Left kidney (tissue), 1 donor: ENCODE measurements at regions not wholly inside any gene's neighbourhood (a gene's known extent, or its start where the extent isn't known, plus 50 kb on each side); places are given as distances from the start of the nearest gene placed in this dataset.

Experiments
- DNase-seq: peaks from one replicate; pipeline ENCODE4 v3.0.0-alpha.2; 2013

DNA sequence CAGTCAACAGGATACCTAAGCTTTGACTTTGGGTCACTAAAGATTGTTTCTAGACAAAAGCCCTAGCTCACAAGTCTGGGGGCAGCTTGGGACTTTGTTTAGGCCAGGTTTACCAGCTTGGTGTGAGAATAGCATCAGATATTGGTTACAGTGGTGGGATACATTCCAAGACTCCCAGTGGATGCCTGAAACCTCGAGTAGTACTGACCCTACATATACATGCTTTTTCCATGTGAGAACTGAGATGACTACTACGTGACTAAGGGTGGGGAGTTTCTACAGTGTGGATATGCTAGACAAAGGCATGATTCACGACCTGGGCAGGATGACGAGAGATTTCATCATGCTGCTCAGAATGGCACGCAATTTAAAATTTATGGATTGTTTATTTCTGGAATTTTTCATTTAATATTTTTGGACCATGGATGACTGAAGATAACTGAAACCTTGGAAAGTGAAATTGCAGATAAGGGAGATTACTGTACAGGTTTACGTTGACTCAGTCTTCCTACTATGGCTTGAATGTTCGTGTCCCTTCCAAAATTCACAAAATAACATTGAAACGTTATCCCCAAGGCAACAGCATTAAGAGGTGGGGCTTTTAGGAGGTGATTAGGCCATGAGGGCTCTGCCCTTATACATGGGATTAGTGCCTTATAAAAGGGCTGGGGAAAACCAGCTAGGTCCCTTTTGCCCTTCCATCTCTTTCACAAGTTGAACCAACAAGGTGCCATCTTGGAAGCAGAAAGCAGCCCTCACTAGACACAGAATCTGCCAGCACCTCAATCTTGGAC, 50.2 kb upstream of the CTAGE1 start:
- DNase-seq = no peak

- DNase-seq = no peak
Measured at GRCh38 chr18:22468554-22468891, 50.8 kb upstream of the CTAGE1 start.

GRCh38 chr18:22469061-22469734, 51.5 kb upstream of the CTAGE1 start:
- DNase-seq = no peak

DNA sequence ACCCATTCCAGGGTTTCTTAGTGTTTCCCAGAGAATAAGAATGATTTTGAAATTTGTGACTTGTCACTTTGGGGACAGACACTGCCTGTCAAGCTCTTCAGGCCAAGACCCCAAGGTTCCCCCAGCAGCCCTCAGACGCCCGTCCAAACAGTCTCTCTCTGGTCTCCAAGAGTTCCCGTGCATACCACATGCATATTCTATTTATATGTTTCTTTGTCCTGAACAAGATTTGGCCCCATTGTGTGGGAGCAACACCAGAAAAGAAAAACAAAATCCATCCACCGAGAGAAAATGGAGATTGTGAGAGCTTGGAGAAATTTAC, 52.2 kb upstream of the CTAGE1 start:
- DNase-seq = no peak

DNA sequence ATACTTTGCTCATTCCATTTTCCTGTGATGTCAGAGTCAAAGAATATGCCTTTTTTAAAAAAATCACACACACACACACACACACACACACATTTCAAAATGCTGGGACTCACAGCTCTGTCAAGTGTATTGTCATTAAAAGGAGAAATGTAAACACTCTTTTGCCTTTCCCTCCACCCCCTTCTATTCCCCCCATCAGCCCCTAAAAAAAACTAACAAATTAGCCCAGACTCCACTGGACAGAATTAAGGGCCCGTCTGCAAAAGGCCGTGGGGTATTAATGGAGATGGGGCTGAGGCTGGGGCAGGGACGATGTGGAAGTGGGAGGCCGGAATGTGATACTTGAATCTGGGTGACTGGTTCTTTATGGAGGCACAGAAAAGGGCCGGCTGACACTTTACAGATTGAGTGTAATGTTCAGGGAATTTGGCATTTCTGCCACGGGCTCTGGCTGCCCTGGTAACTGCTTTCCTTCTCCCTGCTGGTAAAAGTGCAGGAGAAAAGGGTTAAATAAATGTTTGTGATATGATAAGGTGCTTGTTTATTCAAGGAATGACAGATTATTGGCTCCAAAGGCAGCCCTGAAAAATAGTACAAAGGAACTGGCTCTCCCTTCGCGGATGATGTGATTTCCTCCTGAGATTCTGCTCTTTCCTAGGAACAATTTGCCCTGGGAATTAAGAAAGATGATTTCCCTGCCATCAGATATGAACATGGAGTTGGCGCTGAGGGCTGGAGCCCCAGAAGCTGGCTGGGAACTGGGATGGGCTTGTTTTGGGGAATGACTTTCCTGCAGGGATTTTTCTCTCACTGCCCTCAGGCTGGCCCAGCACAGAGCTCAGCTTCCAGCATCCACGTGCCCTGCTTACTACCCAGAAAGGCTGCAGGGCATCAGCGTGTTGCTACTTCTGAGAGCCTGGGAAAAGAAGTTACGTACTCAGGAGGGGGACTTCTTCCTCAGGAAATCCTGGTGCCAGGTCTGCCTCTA, 52.8 kb upstream of the CTAGE1 start:
- DNase-seq = no peak

GRCh38 chr18:22471546-22472131, 53.9 kb upstream of the CTAGE1 start:
- no peak for DNase-seq

DNA sequence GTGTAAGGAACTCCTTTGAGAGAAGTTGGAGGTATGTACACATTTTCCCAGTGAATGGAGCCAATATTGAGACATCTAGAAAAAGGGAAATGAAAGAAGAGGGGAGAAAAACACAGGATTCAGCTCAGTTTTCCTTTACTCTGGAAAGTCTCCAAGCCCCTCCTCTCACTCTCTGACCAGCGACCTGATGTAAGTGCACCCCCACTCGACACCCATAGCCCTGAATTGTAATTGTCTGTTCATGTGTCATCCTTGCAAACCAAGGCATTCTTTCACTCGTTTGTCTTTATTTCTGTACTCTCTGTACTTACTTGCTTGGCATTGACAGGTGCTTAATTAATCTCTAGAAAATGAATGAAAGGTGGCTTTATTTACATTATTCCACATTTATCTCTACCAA, 55.7 kb upstream of the CTAGE1 start:
- DNase-seq = no peak

- DNase-seq = no peak
Measured at GRCh38 chr18:22475426-22476100, 57.8 kb upstream of the CTAGE1 start.

DNA sequence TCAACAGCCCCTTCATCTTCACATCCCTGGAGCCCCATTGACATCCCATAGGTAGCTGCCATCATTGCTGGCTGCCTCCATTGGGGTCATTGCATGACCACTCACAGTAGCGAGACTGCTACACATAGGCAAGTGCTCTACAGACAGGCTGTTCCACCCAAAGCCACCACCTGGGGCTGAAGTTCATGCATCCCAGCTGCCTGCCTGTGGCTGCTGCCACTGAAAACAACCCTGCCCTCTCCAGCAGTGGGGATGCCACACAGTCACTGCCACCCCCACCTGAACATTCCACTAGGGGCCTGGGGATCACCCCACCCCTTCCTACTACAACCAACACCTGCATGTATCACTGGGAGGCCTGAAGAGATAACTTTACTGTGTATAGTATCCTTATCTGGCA, 59.5 kb upstream of the CTAGE1 start:
- no peak for DNase-seq

DNA sequence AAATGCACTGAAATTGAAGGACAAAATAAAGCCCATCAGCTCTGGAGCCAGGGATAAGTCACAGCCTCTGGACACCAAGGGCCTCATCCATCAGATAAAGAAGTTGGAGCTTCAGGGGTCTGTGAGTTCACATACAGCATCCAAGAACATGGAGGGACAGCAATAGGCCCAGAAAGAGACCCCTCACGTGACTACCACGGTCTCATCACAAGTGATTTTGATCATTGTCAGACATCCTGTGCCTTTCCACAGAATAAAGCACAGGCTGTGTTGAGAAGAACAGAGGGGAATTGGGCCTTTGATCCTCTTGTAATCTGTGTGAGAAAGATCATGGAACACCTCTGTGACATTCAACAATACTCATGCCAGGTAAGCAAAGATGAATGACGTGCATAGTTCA, 65.2 kb upstream of the CTAGE1 start:
- DNase-seq = no peak

DNA sequence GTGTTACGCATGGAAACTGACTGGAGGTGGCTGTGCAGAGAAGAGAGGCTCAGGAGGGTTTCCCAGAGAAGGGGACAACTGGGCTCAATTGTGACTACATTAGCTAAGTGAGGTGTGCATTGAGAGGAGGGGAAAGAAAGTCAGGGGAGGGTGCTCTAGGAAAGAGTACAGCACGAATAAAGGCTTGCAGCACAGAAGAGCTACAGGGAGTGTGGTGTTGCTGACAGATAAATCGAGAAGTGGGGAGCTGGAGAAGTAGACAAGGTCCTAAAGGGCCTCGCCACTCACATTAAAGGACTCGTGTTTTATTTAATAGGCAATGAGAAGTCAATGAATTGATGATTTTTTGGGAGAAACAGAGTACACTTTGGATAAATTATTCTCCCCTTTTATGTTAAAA, 65.7 kb upstream of the CTAGE1 start:
- no peak for DNase-seq

DNA sequence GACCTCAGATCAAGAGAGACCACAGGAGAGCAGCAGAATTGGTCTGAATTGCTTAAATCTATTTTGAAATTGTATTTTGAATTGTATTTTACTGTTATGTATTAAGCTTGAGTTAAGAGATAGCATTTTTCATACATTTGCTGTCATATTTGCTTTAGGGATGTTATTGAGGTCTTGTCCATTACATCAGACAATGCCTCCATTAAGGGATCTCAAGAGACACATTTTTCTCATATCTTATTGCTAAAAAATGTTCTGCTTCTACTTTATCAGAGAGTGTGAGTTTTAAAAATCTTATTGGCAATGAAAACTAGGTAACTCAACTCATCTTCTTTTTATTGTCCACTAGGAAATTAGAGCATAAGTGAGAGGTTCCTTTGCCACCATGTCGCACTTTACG, 66.8 kb upstream of the CTAGE1 start:
- DNase-seq = no peak

- no peak for DNase-seq
Measured at GRCh38 chr18:22485808-22486244, 68.1 kb upstream of the CTAGE1 start.

- DNase-seq = no peak
Measured at GRCh38 chr18:22486667-22487066, 69.0 kb upstream of the CTAGE1 start.

GRCh38 chr18:22488554-22488953, 70.8 kb upstream of the CTAGE1 start:
- no peak for DNase-seq

- DNase-seq = no peak
Measured at GRCh38 chr18:22489704-22490103, 72.0 kb upstream of the CTAGE1 start.

DNA sequence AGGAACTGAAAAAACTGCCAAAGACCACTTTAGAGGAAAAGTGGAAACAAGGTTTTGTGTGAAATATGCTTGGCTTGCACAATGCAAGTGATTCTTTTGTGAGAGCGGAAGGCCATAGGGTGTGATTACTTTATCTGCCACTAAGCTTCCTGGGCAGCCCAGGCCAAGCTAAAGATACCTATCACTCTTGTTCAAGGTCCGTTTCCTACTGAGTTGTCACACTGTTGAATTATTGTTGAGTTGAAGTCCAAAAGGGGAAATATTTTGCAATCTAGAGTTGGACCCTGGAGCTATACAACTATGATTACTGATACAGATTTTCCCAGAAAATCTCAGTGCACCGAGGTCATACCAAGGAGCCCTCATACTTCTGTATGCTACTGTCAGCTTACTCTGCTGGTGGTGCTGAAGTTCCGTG, 72.7 kb upstream of the CTAGE1 start:
- DNase-seq = no peak

GRCh38 chr18:22493255-22493654, 75.5 kb upstream of the CTAGE1 start:
- no peak for DNase-seq

- no peak for DNase-seq
Measured at GRCh38 chr18:22493940-22494339, 76.2 kb upstream of the CTAGE1 start.

DNA sequence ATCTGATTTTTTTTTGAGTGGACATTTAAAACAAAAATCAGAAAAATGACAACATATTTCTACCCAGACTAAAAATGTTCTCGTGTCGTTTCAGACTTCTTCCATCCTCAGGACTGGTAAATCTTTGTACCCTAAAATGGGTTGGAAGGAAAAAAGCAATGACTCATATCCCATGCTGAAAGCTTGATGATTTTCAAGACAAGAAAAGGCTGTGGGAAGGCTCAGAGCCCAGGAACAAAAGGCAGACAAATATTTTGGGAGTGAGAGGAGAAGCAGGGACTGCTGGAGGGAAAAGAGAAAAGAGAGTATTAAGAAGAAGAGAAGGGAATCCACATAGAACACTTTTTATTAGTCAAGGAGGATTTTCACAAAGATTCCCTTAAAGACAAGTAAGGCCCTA, 77.1 kb upstream of the CTAGE1 start:
- no peak for DNase-seq

- DNase-seq = no peak
Measured at GRCh38 chr18:22499421-22499820, 81.7 kb upstream of the CTAGE1 start.

- DNase-seq = peak; percentile 24
Measured at GRCh38 chr18:22503803-22504202, 86.1 kb upstream of the CTAGE1 start.
